IPS-18a (cell line): ENCODE measurements at regions not wholly inside any gene's neighbourhood (a gene's known extent, or its start where the extent isn't known, plus 50 kb on each side); places are given as distances from the start of the nearest gene placed in this dataset.
"Not testable (repeated sequence)": the region's sequence is repeated elsewhere in the genome, so short reads cannot be mapped to it uniquely, and the experiment has no call there.

Experiments used
- H3K27ac ChIP-seq: one replicate; pipeline ENCODE4 v1.5.1; 2013; ENCODE audit warnings: low read length
- H3K27me3 ChIP-seq: one replicate; pipeline ENCODE4 v1.6.1; 2013; ENCODE audit warnings: mild to moderate bottlenecking, low read length; ENCODE audit not compliant: control insufficient read depth, insufficient read depth
- H3K36me3 ChIP-seq: one replicate; pipeline ENCODE4 v1.6.1; 2013; ENCODE audit warnings: low read depth, low read length; ENCODE audit not compliant: control insufficient read depth
- H3K4me1 ChIP-seq: one replicate; pipeline ENCODE4 v1.6.1; 2013; ENCODE audit warnings: low read depth, low read length; ENCODE audit not compliant: control insufficient read depth
- H3K4me3 ChIP-seq: one replicate; pipeline ENCODE4 v1.5.1; 2013; ENCODE audit warnings: low read length
- H3K9ac ChIP-seq: one replicate; pipeline ENCODE4 v1.6.1; 2013; ENCODE audit warnings: mild to moderate bottlenecking, low read length, moderate library complexity
- H3K9me3 ChIP-seq: one replicate; pipeline ENCODE4 v1.6.1; 2013; ENCODE audit warnings: low read depth, low read length; ENCODE audit not compliant: control insufficient read depth

DNA sequence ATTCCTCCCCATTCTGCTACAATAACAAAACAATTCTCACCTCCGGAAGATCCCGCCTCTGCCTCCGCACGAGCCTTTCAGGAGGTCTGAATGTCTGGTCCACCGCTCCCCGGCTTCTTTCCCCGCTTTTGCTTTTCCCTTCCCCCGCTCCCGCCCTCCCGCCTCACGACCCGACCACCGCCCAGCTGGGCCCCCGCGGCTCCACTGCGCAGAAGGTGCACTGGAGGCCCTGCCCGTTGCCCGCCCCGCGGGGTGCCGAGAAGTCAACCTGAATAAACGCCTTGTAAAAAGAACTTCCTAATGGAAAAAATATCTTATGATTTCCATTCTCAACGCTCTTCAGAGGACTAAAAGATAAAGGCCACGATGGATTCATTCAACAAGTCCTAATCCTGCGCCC is 93.8 kb upstream of the NBPF11 start:
- not testable (repeated sequence) for H3K4me1 ChIP-seq, H3K4me3 ChIP-seq, H3K27ac ChIP-seq, H3K9me3 ChIP-seq, H3K36me3 ChIP-seq, H3K9ac ChIP-seq, H3K27me3 ChIP-seq

DNA sequence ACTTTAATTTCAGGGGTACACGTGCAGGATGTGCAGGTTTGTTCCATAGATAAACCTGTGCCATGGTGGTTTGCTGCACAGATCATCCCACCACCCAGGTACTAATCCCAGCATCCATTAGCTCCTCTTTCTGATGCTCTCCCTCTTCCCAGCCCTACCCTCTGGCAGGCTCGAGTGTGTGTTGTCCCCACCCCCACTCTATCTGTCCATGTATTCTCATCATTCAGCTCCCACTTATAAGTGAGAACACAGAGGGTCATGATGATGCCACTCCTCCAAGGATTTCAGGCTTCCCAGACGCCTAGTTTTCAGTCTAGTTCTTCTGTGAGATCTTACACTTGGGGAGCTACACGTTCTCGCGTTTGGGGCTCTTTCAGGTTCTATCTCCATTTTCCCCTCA is 93.4 kb upstream of the NBPF11 start:
- not testable (repeated sequence) for H3K27ac ChIP-seq, H3K4me3 ChIP-seq, H3K9ac ChIP-seq, H3K4me1 ChIP-seq, H3K36me3 ChIP-seq, H3K27me3 ChIP-seq, H3K9me3 ChIP-seq

DNA sequence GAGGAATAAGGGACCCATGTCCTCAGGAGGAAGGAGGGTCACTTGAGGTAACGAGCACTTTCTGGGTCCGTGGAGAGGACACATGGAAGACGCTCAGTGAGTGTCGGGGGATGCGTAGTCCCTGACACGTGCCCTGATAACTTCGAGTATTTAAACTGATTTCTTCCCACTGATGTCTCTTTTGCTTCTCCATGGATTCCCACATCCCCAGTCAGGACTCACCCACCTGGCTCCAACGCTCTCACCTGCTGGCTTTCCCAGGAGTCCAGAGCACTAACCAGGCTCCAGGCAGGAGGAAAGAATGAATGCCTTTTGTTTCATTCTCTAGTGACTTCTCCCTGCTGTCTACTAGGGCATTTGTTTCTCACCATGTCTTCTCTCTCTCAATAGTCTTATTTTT is 81.2 kb upstream of the NBPF11 start:
- H3K9me3 ChIP-seq, H3K27me3 ChIP-seq: not testable (repeated sequence)

DNA sequence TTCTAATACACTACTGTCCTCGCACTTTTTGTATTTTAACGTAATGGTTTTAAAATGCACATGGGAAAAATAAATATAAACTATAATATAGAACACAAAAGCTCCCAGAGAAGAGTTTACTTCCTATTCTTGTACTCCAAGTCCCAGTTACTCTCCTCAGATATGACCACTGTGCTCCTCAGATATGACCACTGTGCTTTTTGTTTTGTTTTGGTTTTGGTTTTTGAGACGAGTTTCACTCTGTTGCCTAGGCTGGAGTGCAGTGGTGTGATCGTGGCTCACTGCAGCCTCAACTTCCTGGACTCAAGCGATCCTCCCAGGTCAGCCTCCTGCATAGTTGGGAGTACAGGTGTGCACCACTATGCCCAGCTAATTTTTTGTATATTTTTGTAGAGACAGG is 76.8 kb upstream of the NBPF11 start:
- not testable (repeated sequence) for H3K27me3 ChIP-seq, H3K4me3 ChIP-seq, H3K27ac ChIP-seq, H3K9me3 ChIP-seq, H3K36me3 ChIP-seq, H3K9ac ChIP-seq, H3K4me1 ChIP-seq

More for the DNA sequence above, 81.2 kb upstream of the NBPF11 start:
- H3K36me3 ChIP-seq, H3K27ac ChIP-seq, H3K9ac ChIP-seq, H3K4me1 ChIP-seq, H3K4me3 ChIP-seq: not testable (repeated sequence)

DNA sequence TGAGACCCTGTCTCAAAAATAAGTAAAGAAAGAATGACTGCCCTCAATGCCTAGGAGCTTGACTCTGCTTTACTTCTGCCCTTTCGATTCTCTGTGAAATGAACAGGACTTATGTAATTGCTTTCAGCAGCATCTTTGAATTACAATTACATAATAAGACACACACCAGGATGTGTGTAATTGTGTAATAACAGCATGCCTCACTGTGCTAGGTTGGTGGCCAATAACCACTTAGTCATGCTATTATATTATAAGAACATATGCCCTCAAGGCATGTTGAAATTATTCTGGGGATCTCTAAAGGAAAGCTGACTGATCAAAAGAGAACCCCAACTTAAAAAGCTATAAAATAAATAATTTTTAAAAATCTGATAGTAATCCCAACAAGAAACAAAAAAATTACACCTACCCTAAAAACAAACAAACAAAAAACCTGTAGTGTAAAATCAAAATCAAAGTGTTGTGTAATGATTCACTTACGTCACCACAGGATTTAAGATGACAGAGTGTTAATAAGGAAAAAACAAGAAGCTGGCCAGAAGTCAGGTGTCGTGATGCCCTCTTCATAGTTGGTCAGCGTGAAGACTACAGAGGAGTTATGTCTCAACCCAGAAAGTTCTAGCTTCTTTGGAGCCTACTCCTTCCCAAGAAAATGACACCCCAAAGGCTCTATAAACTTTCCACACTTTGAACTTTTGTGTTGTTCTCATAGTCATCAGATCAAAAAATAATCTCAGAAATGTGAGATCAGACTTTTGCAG is 70.5 kb upstream of the NBPF11 start:
- H3K4me1 ChIP-seq, H3K9ac ChIP-seq, H3K9me3 ChIP-seq, H3K27ac ChIP-seq, H3K4me3 ChIP-seq, H3K27me3 ChIP-seq, H3K36me3 ChIP-seq: not testable (repeated sequence)

DNA sequence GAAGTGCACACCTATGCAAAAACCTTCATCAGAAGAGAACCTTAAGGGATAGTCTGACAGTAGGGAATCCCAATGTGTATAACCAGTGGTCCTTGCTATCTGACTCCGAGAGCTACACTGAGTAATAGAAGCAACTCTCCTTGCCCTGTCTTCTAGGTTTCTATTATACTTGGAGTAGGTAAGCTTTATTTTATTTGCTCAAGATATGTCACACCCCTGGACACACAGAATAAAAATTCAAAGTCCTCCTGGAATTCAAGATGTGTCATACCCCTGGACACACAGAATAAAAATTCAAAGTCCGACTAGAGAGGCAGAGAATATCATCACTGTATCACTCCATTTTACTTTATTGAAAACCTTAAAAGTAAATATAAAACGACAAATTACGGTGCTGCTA is 69.5 kb upstream of the NBPF11 start:
- H3K4me1 ChIP-seq, H3K27me3 ChIP-seq, H3K9ac ChIP-seq, H3K4me3 ChIP-seq, H3K9me3 ChIP-seq, H3K36me3 ChIP-seq, H3K27ac ChIP-seq: not testable (repeated sequence)

DNA sequence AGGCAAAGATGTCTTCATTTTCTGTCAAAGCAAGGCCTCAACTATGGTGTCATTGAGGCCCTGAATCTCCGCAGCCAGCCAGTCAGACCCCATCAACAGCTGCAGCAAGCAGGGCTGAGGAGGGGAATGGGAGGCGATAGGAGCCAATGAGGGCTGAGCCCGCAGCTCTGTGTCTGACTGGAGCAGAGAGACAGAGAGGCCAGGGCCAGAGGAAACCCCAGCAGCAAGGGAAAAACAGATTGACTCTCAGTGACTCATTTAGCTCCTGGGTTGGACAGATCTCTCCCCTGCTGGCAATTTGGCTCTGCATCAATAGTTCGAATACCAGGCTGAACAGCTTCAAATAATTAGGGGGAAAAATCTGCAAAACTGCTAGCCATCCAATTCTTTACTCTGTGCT is 67.1 kb upstream of the NBPF11 start:
- not testable (repeated sequence) for H3K4me3 ChIP-seq, H3K27me3 ChIP-seq, H3K36me3 ChIP-seq, H3K27ac ChIP-seq, H3K4me1 ChIP-seq, H3K9ac ChIP-seq, H3K9me3 ChIP-seq

DNA sequence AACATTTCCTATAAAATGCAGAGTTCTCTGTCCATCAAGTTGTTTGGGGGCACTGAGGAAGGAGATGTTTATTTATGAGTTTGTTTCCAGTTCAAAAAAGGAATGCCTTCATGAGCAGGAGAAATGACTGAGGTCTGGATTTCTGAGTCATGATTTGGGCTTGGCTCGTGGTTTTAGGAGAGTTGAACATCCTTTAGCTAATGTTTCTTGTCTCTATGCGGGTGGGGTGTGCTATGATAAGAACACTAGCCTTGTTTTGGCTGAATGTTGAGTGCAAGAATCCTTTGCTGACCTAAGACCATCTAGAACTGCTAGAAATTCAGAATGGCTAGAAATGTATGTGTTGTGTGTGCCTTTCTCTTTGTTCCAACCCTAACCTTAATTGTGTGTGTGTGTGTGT is 59.1 kb upstream of the NBPF11 start:
- not testable (repeated sequence) for H3K27me3 ChIP-seq, H3K4me3 ChIP-seq, H3K9me3 ChIP-seq, H3K27ac ChIP-seq, H3K36me3 ChIP-seq, H3K9ac ChIP-seq, H3K4me1 ChIP-seq

DNA sequence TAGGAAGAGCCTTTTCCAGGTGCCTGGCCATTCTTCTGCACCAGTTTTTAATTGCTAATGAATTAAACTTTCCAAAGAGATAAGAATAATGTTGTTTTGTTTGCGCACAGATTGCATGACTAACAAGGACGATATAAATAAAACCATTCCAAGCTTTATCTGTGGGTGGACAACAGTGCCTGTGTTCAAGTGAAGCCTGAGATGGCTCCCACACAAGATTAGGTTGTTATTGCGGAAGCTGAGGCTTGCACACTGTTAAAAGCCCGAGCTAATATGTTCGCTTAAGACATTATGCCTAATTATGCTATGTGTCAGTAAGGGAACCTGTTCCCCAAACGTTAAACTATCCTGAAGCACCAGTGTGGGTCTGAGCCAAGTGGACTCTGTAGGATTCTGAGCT is 58.5 kb upstream of the NBPF11 start:
- not testable (repeated sequence) for H3K27ac ChIP-seq, H3K4me1 ChIP-seq, H3K9ac ChIP-seq, H3K27me3 ChIP-seq, H3K9me3 ChIP-seq, H3K36me3 ChIP-seq, H3K4me3 ChIP-seq

DNA sequence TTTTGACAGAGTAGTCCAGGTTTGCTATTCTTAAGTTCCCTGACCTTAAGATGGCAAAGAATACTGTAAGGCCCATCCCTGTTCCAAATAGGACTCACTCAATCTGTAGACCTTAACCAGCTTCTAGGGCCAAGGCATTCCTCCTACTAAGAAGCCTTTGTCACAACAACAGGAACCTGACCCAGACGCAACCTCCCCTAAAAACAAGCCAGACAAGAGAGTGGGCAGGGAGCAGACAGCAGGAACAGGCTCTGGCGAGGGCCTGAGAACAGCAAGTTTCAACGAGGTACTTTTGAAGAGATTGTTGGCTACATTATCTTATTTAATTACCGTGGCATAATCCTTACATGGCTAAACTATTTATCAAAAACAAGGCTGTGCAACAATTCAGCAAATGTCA is 58.1 kb upstream of the NBPF11 start:
- not testable (repeated sequence) for H3K9me3 ChIP-seq, H3K4me1 ChIP-seq, H3K27me3 ChIP-seq, H3K9ac ChIP-seq, H3K27ac ChIP-seq, H3K36me3 ChIP-seq, H3K4me3 ChIP-seq

DNA sequence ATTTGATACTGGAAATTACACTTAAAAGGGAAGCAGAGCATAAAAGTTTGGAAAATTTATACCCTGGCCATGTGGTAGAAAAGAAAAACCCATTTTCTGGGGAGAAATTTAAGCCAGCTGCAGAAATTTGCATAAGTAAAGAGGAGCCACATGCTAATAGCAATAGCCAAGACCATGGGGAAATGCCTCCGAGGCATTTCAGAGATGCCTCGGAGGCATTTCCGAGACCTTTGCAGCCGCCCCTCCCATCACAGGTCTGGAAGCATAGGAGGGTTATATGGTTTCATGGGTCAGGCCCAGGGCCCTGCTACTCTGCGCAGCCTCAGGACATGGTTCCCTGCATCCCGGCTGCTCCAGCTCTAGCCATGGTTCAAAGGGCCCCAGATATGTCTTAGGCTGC is 49.9 kb upstream of the NBPF11 start:
- H3K27me3 ChIP-seq, H3K27ac ChIP-seq, H3K4me3 ChIP-seq, H3K36me3 ChIP-seq, H3K9ac ChIP-seq, H3K4me1 ChIP-seq, H3K9me3 ChIP-seq: not testable (repeated sequence)
